ENCODE measurements at regions not wholly inside any gene's neighbourhood (a gene's known extent, or its start where the extent isn't known, plus 50 kb on each side); places are given as distances from the start of the nearest gene placed in this dataset.

DNA sequence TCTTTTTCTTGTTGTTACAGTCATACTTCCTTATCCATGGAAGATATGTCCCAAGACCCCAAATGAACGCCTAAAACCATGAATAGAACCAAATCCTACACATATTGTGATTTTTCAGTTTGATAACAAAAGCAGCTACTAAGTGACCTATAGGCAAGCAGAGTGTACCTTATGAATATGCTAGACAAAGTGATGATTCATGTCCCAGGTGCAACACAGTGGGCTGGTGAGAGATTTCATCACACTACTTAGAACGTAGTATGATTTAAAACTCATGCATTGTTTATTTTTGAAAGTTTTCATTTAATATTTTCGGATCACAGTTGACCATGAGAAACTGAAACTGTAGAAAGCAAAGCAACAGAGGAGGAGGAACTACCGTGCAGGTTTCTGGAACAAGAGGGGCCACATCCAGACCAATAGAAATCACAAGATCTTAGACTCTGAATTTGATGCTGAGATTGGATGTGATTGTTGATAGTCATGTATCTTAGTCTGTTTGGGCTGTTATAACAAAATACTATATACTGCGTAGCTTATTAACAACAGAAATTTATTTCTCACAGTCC lies 470.8 kb upstream of the VRK2 start:
- DNase-seq (ENCODE audit: low spot score): no peak
- no peaks in the 10 kb centered on the region for H3K4me1 Mint-ChIP-seq (ENCODE audit: low read depth)
- TF ChIP-seq, protein P1, sequence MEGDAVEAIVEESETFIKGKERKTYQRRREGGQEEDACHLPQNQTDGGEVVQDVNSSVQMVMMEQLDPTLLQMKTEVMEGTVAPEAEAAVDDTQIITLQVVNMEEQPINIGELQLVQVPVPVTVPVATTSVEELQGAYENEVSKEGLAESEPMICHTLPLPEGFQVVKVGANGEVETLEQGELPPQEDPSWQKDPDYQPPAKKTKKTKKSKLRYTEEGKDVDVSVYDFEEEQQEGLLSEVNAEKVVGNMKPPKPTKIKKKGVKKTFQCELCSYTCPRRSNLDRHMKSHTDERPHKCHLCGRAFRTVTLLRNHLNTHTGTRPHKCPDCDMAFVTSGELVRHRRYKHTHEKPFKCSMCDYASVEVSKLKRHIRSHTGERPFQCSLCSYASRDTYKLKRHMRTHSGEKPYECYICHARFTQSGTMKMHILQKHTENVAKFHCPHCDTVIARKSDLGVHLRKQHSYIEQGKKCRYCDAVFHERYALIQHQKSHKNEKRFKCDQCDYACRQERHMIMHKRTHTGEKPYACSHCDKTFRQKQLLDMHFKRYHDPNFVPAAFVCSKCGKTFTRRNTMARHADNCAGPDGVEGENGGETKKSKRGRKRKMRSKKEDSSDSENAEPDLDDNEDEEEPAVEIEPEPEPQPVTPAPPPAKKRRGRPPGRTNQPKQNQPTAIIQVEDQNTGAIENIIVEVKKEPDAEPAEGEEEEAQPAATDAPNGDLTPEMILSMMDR (IDR thresholded peaks at IDR 0.05): no peak
- no peaks in the 10 kb centered on the region for H3K9me3 Mint-ChIP-seq (ENCODE audit: low read depth)
- H3K27me3 Mint-ChIP-seq (ENCODE audit: low read depth): peaks cover 2% of the 10 kb centered on the region
- H3K36me3 Mint-ChIP-seq (ENCODE audit: low read depth): no peaks in the 10 kb centered on the region
- H3K4me3 Mint-ChIP-seq (ENCODE audit: unreplicated experiment): no peak overlapping the region
- no peak overlapping the region for H3K27ac Mint-ChIP-seq (ENCODE audit: unreplicated experiment)

DNA sequence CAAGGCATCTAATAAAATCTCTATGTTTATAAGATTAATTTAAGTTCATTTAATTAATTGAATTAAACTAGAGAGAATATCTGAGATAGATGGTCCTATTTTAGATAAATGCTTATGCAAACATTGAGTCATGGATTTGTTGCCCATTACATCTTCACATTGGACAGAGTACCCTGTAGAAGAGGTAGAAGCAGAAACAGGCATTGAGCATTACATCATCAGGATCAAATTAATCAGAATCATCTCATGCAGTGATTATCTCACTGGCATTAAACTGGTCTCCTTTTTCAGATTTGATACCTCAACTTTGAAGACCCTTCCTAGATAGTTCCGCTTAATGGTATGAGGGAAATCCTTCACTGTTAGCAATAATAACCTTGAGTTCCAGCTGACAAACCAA lies 469.6 kb upstream of the VRK2 start:
- no peak overlapping the region for H3K27ac Mint-ChIP-seq (ENCODE audit: unreplicated experiment)
- peaks cover 2% of the 10 kb centered on the region for H3K27me3 Mint-ChIP-seq (ENCODE audit: low read depth)
- DNase-seq (ENCODE audit: low spot score): no peak
- H3K4me1 Mint-ChIP-seq (ENCODE audit: low read depth): no peaks in the 10 kb centered on the region
- H3K4me3 Mint-ChIP-seq (ENCODE audit: unreplicated experiment): no peak overlapping the region
- TF ChIP-seq, protein P1 (IDR thresholded peaks at IDR 0.05): no peak
- no peaks in the 10 kb centered on the region for H3K36me3 Mint-ChIP-seq (ENCODE audit: low read depth)
- no peaks in the 10 kb centered on the region for H3K9me3 Mint-ChIP-seq (ENCODE audit: low read depth)

DNA sequence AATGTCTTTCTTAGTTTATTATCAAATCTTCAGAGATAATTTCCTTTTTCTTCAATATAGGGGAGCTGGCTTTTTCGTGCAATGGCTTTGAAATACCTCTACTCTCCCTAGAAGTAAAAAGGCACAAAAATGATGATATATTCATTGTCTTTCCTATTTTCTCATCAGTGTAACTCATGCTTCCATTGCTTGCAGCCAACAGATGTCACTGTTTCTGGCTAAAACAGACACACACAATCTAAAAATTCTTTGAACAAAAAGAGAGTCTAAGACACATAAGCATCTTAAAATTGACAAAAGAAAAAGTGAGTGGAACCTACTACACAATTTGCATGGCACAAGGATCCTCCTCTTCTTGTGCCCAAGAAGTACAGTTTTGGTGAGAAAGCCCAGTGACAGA lies 448.7 kb upstream of the VRK2 start:
- Mint-ChIP-seq H3K27ac (ENCODE audit: unreplicated experiment) (no peak overlapping the region), H3K27me3 (ENCODE audit: low read depth) (no peaks in the 10 kb centered on the region), H3K4me3 (ENCODE audit: unreplicated experiment) (no peak overlapping the region), H3K9me3 (ENCODE audit: low read depth) (peaks cover 6% of the 10 kb centered on the region), H3K4me1 (ENCODE audit: low read depth) (peaks cover 7% of the 10 kb centered on the region), H3K36me3 (ENCODE audit: low read depth) (no peaks in the 10 kb centered on the region)
- DNase-seq (ENCODE audit: low spot score): no peak
- TF ChIP-seq, protein P1 (IDR thresholded peaks at IDR 0.05): peak; percentile 52

DNA sequence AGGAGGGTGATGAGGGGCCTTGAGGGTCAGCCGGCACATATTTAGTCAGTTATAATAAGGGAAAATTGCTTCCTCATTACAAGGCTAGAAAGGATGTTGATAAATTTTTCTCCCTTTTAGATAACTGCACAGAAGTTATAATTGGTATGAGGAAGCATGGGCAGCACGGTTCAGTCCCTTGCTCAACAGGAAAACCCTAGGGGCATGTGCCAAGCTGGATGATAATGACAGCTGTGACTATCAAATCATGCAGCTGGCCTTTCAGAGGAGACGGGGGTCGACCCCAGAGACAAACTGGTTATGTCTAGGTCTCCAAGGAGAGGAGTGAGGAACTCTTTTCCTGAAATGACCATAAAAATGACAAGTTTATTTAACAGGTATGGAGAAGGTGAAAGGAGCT lies 448.1 kb upstream of the VRK2 start:
- Mint-ChIP-seq H3K36me3 (ENCODE audit: low read depth) (no peaks in the 10 kb centered on the region), H3K9me3 (ENCODE audit: low read depth) (peaks cover 6% of the 10 kb centered on the region), H3K27ac (ENCODE audit: unreplicated experiment) (no peak overlapping the region), H3K4me3 (ENCODE audit: unreplicated experiment) (no peak overlapping the region), H3K27me3 (ENCODE audit: low read depth) (no peaks in the 10 kb centered on the region), H3K4me1 (ENCODE audit: low read depth) (peaks cover 7% of the 10 kb centered on the region)
- no peak for DNase-seq (ENCODE audit: low spot score)
- TF ChIP-seq, protein P1 (IDR thresholded peaks at IDR 0.05): no peak

DNA sequence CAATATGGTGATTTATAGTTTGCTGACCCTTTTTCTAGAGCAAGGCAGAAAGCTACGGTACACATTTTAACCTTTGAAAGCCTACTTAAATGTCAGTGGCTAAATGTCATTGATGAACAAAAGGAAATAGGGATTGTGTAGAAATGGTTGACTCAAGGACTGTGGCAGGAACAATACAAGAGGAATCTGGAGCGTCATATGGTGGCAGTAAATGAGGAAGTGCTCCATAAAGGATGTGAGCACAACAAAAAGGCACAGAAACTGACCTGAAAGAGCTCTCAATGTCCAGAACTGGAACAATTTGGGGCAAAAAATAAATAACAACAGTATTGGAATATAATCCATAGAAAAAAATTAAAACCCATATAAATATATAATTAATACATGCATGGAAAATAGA lies 443.9 kb upstream of the VRK2 start:
- H3K9me3 Mint-ChIP-seq (ENCODE audit: low read depth): no peaks in the 10 kb centered on the region
- H3K4me3 Mint-ChIP-seq (ENCODE audit: unreplicated experiment): no peak overlapping the region
- no peaks in the 10 kb centered on the region for H3K36me3 Mint-ChIP-seq (ENCODE audit: low read depth)
- H3K27me3 Mint-ChIP-seq (ENCODE audit: low read depth): peaks cover 5% of the 10 kb centered on the region
- no peak overlapping the region for H3K27ac Mint-ChIP-seq (ENCODE audit: unreplicated experiment)
- TF ChIP-seq, protein P1 (IDR thresholded peaks at IDR 0.05): no peak
- peaks cover 7% of the 10 kb centered on the region for H3K4me1 Mint-ChIP-seq (ENCODE audit: low read depth)
- no peak for DNase-seq (ENCODE audit: low spot score)
